H1 (cell line): ENCODE measurements at regions not wholly inside any gene's neighbourhood (a gene's known extent, or its start where the extent isn't known, plus 50 kb on each side); places are given as distances from the start of the nearest gene placed in this dataset.

Experiments
- KDM4A ChIP-seq: IDR thresholded peaks from one replicate; pipeline ENCODE4 v1.7.1; 2012; ENCODE audit warnings: low read depth, mild to moderate bottlenecking, moderate library complexity, low read length, inconsistent platforms; ENCODE audit not compliant: severe bottlenecking
- POU5F1 ChIP-seq: IDR thresholded peaks from 2 replicates; pipeline ENCODE4 v1.6.1; 2011; ENCODE audit warnings: low read depth, mild to moderate bottlenecking, low read length, moderate library complexity
- RXRA ChIP-seq: IDR thresholded peaks from 2 replicates; pipeline ENCODE4 v1.6.1; 2011; ENCODE audit warnings: low read depth, mild to moderate bottlenecking, low read length, moderate library complexity; ENCODE audit not compliant: insufficient read depth
- SP2 ChIP-seq: IDR thresholded peaks from 2 replicates; pipeline ENCODE4 v1.6.1; 2012; ENCODE audit warnings: mild to moderate bottlenecking, low read length, inconsistent platforms
- TAF7 ChIP-seq: optimal IDR thresholded peaks from 2 replicates; pipeline ENCODE3; 2011; ENCODE audit warnings: low read depth, mild to moderate bottlenecking, inconsistent platforms, low read length, moderate library complexity, borderline replicate concordance

DNA sequence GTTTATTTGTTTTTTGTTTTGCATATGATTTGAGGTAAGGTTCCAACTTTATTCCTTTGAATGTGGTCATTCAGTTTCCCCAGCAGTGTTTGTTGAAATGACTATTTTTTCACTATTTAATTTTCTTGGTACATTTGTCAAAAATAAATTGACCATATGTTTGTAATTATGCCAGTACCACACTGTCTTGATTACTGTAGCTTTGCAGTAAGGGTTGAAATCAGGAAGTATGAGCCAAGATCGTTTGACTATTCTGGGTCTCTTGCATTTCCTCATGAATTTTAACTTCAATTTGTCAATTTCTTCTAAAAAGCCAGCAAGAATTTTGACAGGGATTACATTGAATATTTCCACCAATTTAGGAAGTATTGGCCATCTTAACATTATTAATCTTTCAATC, 199.3 kb upstream of the PPFIA2 start (continued):
- no peak for TF ChIP-seq RXRA
- no peak for TF ChIP-seq SP2
- TF ChIP-seq TAF7, result no peak
- no peak for TF ChIP-seq POU5F1
- no peak for TF ChIP-seq KDM4A
